ENCODE measurements at regions not wholly inside any gene's neighbourhood (a gene's known extent, or its start where the extent isn't known, plus 50 kb on each side); places are given as distances from the start of the nearest gene placed in this dataset.

DNA sequence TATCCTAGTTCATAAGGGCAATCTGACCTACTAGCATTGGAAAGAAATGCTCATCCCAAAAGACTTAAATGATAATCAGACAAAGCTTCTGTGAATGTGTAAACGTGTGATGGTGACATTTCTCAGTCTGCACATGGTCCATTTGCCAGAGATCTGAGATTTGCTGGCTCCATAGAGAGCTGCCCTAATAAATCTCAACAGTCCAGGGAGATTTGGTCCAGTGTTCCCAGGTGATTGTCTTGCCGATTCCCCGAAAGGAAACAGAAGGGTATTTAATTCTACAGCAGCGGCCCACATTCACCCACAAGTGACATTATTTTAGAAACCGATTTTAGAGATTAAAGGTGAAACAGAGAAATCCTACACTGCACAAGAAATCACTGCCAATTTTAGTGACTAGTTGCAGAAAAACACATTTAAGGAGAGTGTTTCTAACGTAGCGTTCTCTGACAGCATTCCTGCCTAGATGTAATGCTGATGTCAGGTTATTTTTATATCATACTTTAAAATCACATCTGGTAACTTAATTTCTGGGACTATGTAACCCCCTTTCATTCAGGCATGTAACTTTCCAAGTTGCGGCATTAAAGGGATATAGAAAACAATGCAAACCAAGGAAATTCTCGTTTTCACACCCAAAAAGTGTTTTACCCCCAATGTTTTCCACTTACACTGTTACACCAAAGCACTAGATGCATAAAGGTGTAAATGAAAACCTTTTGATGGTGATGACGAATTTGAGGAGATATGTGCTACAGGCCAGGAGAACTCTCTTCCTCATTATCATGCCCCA is 231.9 kb upstream of the FN1 start:
- peaks cover 8% of the 10 kb centered on the region for H3K4me1 ChIP-seq (ENCODE audit: control insufficient read depth, insufficient read depth, low read length)
- no peaks in the 10 kb centered on the region for H3K27me3 ChIP-seq (ENCODE audit: control insufficient read depth, insufficient read depth, low read length)
- H3K9me3 ChIP-seq (replicated peaks; ENCODE audit: control insufficient read depth, low read depth, low read length): peaks cover 2% of the 10 kb centered on the region
- peak; percentile 84 for DNase-seq
- no peak overlapping the region for H3K4me3 ChIP-seq (ENCODE audit: low read length)
- no peaks in the 10 kb centered on the region for H3K36me3 ChIP-seq (ENCODE audit: control insufficient read depth, insufficient read depth, low read length)
- H3K27ac ChIP-seq (ENCODE audit: low read length): peak overlapping the region; percentile 21
- no CpG with 5 or more reads among the region's 10 CpGs for WGBS (ENCODE audit: insufficient coverage)

DNA sequence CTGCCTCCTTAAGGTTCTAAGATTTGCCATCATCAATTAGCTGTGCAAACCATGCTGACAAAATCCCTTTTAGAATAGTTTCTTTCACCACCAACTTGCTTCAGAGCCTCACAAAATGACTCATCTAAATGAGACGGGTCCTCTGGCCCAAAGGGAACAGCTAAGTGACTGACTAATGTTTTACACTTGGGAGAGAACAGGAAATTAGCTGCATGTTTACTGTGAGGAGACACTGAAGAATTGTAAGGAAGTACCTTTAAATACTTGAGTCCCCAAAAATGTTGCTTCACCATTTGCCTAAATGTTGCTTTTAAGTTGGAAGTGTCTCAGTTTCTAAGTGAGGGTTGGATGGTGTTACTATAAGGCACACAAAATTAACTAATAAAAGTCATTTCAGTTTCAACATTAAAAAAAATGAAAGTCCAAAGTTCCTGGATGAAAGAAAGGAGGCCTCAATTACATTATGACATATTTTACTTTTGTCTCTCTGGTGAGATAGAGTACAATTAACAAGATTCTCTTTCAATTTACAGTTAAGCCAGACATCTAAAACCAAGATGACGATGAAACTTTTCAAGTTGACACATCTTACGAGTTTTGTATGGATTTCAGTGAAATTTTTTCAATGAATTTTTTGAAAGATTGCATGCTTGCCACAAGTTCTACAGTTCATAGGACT is 229.1 kb upstream of the FN1 start:
- H3K27me3 ChIP-seq (ENCODE audit: control insufficient read depth, insufficient read depth, low read length): no peaks in the 10 kb centered on the region
- H3K9me3 ChIP-seq (replicated peaks; ENCODE audit: control insufficient read depth, low read depth, low read length): no peaks in the 10 kb centered on the region
- peaks cover 8% of the 10 kb centered on the region for H3K4me1 ChIP-seq (ENCODE audit: control insufficient read depth, insufficient read depth, low read length)
- WGBS (ENCODE audit: insufficient coverage): no CpG with 5 or more reads among the region's 3 CpGs
- H3K4me3 ChIP-seq (ENCODE audit: low read length): no peak overlapping the region
- no peak overlapping the region for H3K27ac ChIP-seq (ENCODE audit: low read length)
- no peaks in the 10 kb centered on the region for H3K36me3 ChIP-seq (ENCODE audit: control insufficient read depth, insufficient read depth, low read length)
- peak; percentile 32 for DNase-seq

DNA sequence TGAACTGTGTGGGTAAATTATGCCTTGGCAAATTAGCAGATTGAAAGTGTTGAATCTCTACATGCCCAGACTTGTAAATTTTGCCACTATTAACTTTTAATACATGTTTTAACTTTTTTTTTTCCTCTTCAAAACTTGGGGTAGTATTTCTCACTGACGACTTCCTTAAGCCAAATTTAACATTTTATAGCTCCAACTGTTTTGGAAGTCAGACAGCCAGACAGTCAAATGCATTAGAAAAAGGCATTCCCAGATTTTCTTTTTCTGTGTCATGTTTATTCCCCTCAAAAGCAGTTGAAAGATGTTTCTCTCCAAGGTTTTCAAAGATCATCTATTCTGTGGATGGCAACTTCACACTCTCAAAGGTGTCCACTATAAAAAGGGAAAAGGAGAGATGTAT is 226.8 kb upstream of the FN1 start:
- Histone ChIP-seq H3K36me3 (ENCODE audit: control insufficient read depth, insufficient read depth, low read length) (no peaks in the 10 kb centered on the region), H3K27ac (ENCODE audit: low read length) (no peak overlapping the region), H3K4me3 (ENCODE audit: low read length) (no peak overlapping the region), H3K9me3 (replicated peaks; ENCODE audit: control insufficient read depth, low read depth, low read length) (no peaks in the 10 kb centered on the region), H3K4me1 (ENCODE audit: control insufficient read depth, insufficient read depth, low read length) (peaks cover 2% of the 10 kb centered on the region), H3K27me3 (ENCODE audit: control insufficient read depth, insufficient read depth, low read length) (no peaks in the 10 kb centered on the region)
- DNase-seq: peak; percentile 77
- no CpG with 5 or more reads among the region's 1 CpG for WGBS (ENCODE audit: insufficient coverage)

DNA sequence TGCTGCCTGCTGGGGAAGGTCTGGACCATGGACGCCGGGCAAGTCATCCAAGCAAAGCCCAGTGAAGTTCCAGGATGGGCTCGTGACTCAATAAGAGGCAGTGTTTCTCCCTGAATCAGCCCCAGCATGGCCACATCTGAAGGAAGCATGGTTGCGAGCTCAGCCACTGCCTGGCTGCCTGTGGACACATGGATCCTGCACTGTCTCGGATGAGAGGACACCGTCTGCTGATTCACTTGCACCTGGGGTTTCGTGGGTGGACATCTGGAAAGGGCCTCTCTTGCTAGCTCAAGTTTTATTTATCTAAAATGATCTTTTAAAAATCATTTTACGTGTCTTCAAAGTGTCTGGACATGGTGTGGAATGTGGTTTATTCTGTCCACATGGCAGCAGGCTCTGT is 224.8 kb upstream of the FN1 start:
- H3K4me1 ChIP-seq (ENCODE audit: control insufficient read depth, insufficient read depth, low read length): no peaks in the 10 kb centered on the region
- WGBS (ENCODE audit: insufficient coverage): 81% methylated on average over 4 of the region's 8 CpGs
- DNase-seq: no peak
- no peaks in the 10 kb centered on the region for H3K36me3 ChIP-seq (ENCODE audit: control insufficient read depth, insufficient read depth, low read length)
- no peak overlapping the region for H3K27ac ChIP-seq (ENCODE audit: low read length)
- H3K27me3 ChIP-seq (ENCODE audit: control insufficient read depth, insufficient read depth, low read length): no peaks in the 10 kb centered on the region
- H3K9me3 ChIP-seq (replicated peaks; ENCODE audit: control insufficient read depth, low read depth, low read length): no peaks in the 10 kb centered on the region
- H3K4me3 ChIP-seq (ENCODE audit: low read length): no peak overlapping the region

DNA sequence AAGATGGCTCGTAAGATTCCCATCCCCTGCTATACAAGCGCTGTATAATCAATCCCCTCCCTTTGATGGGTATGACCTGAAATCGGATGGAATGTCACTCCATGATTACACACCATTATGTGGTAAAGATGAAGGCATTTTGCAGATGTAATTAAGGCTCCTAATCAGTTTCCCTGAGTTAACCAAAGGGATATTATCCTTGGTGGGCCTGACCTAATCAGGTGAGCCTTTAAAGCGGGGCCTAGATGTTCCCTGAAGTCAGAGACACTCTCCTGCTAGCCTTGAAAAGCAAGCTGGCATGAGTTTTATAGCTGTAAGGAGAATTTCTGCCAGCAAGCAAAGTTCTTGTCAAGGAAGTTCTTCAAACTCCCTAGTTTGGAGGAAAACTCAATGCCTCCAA is 223.8 kb upstream of the FN1 start:
- H3K4me3 ChIP-seq (ENCODE audit: low read length): no peak overlapping the region
- H3K4me1 ChIP-seq (ENCODE audit: control insufficient read depth, insufficient read depth, low read length): peaks cover 4% of the 10 kb centered on the region
- no peaks in the 10 kb centered on the region for H3K9me3 ChIP-seq (replicated peaks; ENCODE audit: control insufficient read depth, low read depth, low read length)
- DNase-seq: no peak
- 100% methylated on average over 1 of the region's 4 CpGs for WGBS (ENCODE audit: insufficient coverage)
- no peaks in the 10 kb centered on the region for H3K27me3 ChIP-seq (ENCODE audit: control insufficient read depth, insufficient read depth, low read length)
- no peak overlapping the region for H3K27ac ChIP-seq (ENCODE audit: low read length)
- H3K36me3 ChIP-seq (ENCODE audit: control insufficient read depth, insufficient read depth, low read length): no peaks in the 10 kb centered on the region

DNA sequence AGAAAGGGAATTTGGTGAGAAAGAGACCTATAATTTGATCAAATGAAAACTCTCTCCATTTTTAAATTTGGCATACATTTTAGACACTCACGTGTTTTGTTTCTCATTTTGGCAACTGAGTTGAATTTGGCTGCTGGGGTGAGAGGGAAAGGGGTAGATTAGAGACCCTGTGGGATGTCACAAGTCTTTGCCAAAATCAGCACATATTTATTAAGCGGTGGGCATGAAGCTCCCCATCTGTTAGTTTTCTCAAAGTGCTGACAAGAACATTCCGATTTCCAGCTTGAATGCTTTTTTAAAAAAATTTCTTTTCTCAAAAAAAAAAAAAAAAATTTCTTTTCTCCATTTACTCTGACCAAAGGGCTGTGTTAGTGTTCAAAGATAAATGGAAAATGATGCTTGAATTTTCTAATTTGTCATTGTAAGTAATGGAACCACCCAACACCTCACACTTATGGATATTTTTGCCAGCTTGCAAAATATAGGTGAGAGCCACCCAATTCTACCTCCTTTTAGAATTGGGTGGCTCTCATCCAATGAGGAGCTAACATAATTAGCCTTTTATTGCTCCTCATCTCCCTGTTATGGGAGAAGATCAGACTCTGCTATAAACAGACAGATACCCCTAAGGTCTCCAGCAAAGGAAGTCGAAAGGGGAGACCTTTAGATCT is 222.9 kb upstream of the FN1 start:
- Histone ChIP-seq H3K4me1 (ENCODE audit: control insufficient read depth, insufficient read depth, low read length) (peaks cover 6% of the 10 kb centered on the region), H3K9me3 (replicated peaks; ENCODE audit: control insufficient read depth, low read depth, low read length) (no peaks in the 10 kb centered on the region), H3K27ac (ENCODE audit: low read length) (no peak overlapping the region), H3K4me3 (ENCODE audit: low read length) (no peak overlapping the region), H3K27me3 (ENCODE audit: control insufficient read depth, insufficient read depth, low read length) (no peaks in the 10 kb centered on the region), H3K36me3 (ENCODE audit: control insufficient read depth, insufficient read depth, low read length) (no peaks in the 10 kb centered on the region)
- no CpG with 5 or more reads among the region's 4 CpGs for WGBS (ENCODE audit: insufficient coverage)
- no peak for DNase-seq

DNA sequence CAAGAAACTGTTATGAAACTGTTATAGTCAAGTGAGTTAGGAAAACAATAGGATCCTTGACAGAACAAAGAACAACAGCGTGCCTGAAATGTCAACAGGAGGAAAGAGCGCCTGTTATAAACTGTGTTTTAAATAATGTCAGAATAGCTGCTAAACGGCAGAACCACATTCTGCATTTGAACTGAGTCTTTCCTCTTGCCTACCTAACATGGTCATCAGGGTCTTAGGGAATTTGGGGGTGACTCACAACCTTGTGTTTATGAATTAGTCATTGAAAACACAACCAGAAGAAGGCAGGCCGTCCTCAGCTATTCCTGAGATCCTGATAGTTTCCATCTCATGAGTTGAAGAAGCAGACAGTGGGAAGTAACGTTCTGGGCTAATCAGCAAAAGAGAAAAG is 222.0 kb upstream of the FN1 start:
- no peaks in the 10 kb centered on the region for H3K9me3 ChIP-seq (replicated peaks; ENCODE audit: control insufficient read depth, low read depth, low read length)
- peaks cover 8% of the 10 kb centered on the region for H3K4me1 ChIP-seq (ENCODE audit: control insufficient read depth, insufficient read depth, low read length)
- H3K27ac ChIP-seq (ENCODE audit: low read length): no peak overlapping the region
- no peak overlapping the region for H3K4me3 ChIP-seq (ENCODE audit: low read length)
- H3K36me3 ChIP-seq (ENCODE audit: control insufficient read depth, insufficient read depth, low read length): no peaks in the 10 kb centered on the region
- no peak for DNase-seq
- H3K27me3 ChIP-seq (ENCODE audit: control insufficient read depth, insufficient read depth, low read length): no peaks in the 10 kb centered on the region
- WGBS (ENCODE audit: insufficient coverage): 85% methylated on average over 2 of the region's 5 CpGs

DNA sequence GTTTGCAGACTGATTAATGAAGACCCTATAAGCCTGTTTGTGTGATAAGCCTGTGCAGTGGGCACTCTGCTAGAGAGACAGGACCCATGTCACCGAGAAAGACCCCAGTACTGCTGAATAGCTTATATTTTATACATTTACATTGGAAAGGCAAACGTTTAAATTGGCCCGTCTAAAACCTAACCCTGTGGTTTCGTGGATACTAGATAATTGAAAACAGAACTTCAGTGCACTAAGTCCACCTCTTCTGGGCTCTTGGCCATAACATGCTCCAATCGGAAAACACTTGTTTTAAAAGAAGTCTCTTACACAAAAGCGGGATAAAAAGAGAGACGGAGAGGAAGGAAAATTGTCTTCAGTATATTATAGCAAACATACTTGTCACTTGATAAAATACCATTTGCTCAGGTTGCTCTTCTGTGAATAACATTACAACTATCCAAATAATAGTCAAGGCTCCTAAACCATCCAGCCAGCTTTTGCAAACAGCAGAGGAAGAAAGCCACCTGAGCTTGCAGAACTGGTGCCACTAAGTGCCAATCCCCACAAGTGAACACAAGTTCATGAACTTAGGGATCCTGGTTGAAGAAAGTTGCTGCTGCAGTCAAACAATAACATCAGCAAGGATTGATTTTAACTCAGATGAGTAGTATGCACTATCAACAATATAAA is 218.4 kb upstream of the FN1 start:
- peak; percentile 97 for DNase-seq
- Histone ChIP-seq H3K27me3 (ENCODE audit: control insufficient read depth, insufficient read depth, low read length) (no peaks in the 10 kb centered on the region), H3K36me3 (ENCODE audit: control insufficient read depth, insufficient read depth, low read length) (no peaks in the 10 kb centered on the region), H3K9me3 (replicated peaks; ENCODE audit: control insufficient read depth, low read depth, low read length) (no peaks in the 10 kb centered on the region), H3K4me3 (ENCODE audit: low read length) (no peak overlapping the region), H3K4me1 (ENCODE audit: control insufficient read depth, insufficient read depth, low read length) (peaks cover 8% of the 10 kb centered on the region), H3K27ac (ENCODE audit: low read length) (peak overlapping the region; percentile 87)
- WGBS (ENCODE audit: insufficient coverage): no CpG with 5 or more reads among the region's 7 CpGs

DNA sequence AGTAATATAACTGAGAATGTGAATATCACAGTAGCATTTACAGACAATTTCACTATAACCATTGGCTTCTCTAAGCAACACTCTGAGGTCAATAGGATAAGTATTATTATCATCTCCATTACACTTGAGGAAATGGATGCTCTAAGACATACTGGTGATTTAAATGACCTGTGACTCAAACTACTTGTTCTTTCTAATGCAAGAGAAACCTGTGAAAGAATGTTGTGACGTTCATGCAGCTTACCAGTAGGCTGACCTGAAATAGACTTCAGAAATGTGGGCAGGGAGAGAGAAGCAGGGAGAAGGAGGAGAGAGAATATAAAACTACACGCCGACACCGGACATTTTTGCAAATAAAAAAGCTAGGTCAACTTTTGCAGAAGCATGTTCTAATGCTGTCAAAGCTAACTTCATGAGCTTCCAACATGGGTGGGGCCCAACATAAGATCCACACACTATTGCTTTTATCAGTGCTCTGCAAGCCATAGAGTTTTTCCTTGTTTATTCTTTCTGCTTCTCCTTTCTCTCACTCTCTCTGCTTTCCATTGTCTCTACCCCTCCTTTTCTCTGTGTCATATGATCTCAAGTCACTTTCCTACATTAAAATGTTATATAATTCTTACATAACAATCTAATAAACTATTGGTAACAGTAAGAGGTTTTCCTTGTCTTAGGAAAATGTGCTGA is 217.6 kb upstream of the FN1 start:
- 42% methylated on average over 3 of the region's 4 CpGs for WGBS (ENCODE audit: insufficient coverage)
- peaks cover 8% of the 10 kb centered on the region for H3K4me1 ChIP-seq (ENCODE audit: control insufficient read depth, insufficient read depth, low read length)
- DNase-seq: peak; percentile 43

More for the DNA sequence above, 217.6 kb upstream of the FN1 start:
- no peaks in the 10 kb centered on the region for H3K27me3 ChIP-seq (ENCODE audit: control insufficient read depth, insufficient read depth, low read length)
- H3K9me3 ChIP-seq (replicated peaks; ENCODE audit: control insufficient read depth, low read depth, low read length): no peaks in the 10 kb centered on the region
- no peaks in the 10 kb centered on the region for H3K36me3 ChIP-seq (ENCODE audit: control insufficient read depth, insufficient read depth, low read length)
- no peak overlapping the region for H3K4me3 ChIP-seq (ENCODE audit: low read length)
- peak overlapping the region; percentile 87 for H3K27ac ChIP-seq (ENCODE audit: low read length)

Data from muscle of leg (tissue), 3 donors.